IPS-15b (cell line): ENCODE measurements at regions not wholly inside any gene's neighbourhood (a gene's known extent, or its start where the extent isn't known, plus 50 kb on each side); places are given as distances from the start of the nearest gene placed in this dataset.

Experiments
- H3K27me3 ChIP-seq: one replicate; pipeline ENCODE4 v1.6.1; 2013; ENCODE audit warnings: low read length; ENCODE audit not compliant: control insufficient read depth, insufficient read depth
- H3K36me3 ChIP-seq: one replicate; pipeline ENCODE4 v1.6.1; 2013; ENCODE audit warnings: low read length; ENCODE audit not compliant: control insufficient read depth, insufficient read depth
- H3K4me1 ChIP-seq: one replicate; pipeline ENCODE4 v1.6.1; 2013; ENCODE audit warnings: mild to moderate bottlenecking, low read length; ENCODE audit not compliant: control insufficient read depth, insufficient read depth
- H3K4me3 ChIP-seq: one replicate; pipeline ENCODE4 v1.5.1; 2013; ENCODE audit warnings: low read depth, low read length
- H3K9ac ChIP-seq: one replicate; pipeline ENCODE4 v1.6.1; 2013; ENCODE audit warnings: low read depth, mild to moderate bottlenecking, low read length
- H3K9me3 ChIP-seq: one replicate; pipeline ENCODE4 v1.6.1; 2013; ENCODE audit warnings: mild to moderate bottlenecking, low read length; ENCODE audit not compliant: control insufficient read depth, insufficient read depth

DNA sequence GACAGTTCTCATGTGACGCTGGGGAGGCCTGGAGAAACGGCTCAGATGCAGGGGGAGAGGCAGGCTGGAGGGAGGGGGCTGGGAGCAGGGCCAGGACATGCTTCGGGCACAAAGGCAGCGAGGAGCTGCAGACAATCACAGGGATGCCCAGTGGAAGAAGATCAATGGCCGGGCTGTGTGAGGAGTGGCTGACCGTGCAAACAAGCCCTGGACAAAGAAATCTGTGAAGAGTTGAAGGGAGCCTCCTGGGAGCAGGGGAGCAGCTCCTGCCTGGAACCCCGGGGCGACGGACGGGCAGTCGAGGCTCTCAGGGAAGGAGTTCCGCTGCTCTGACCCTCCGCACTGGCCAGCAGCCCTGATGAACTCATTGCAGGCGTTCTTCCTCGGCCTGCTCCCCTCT lies 126.7 kb upstream of the B3GAT1 start:
- H3K36me3 ChIP-seq = no peaks in the 10 kb centered on the region
- H3K4me1 ChIP-seq = no peaks in the 10 kb centered on the region
- H3K4me3 ChIP-seq = no peak overlapping the region
- H3K9me3 ChIP-seq = no peaks in the 10 kb centered on the region
- no peaks in the 10 kb centered on the region for H3K27me3 ChIP-seq
- H3K9ac ChIP-seq = no peak overlapping the region

DNA sequence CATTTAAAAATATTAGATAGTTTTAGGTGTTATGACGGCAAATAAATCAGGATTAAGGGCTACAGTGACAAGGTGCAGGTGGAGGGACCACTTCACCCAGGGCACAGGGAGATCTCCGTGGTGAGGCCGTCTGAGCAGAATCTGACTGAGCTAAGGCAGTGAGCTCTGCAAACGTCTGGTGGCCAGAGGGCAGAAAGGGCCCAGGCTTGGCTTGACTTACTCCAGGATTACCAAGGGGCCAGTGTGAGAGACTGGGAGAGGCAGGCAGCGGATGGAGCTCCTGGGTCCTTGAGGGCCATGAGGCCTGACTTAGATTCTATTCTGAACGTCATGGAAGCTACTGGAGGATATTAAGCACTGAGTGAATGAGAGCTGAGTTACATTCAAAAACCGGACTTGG lies 125.9 kb upstream of the B3GAT1 start:
- no peak overlapping the region for H3K4me3 ChIP-seq
- H3K9ac ChIP-seq = no peak overlapping the region
- no peaks in the 10 kb centered on the region for H3K27me3 ChIP-seq
- no peaks in the 10 kb centered on the region for H3K4me1 ChIP-seq
- H3K36me3 ChIP-seq = no peaks in the 10 kb centered on the region
- H3K9me3 ChIP-seq = no peaks in the 10 kb centered on the region

DNA sequence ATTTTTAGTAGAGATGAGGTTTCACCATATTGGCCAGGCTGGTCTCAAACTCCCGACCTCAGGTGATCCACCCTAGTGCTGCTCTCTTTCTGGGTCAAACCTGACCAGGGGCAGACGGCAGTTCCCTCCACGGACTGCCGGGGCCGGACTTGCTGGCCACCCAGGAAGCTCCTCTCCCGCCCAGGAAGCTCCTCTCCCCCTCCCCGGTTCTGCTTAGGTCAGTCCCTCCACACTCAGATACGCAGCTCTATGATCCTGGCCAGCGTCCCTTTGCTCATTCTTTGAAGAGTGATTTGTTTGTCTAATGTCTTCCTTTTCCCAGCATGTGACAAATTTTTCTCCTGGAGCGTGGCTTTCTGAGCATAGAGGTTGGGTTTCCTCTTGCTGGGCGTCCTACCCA lies 125.3 kb upstream of the B3GAT1 start:
- no peak overlapping the region for H3K9ac ChIP-seq
- no peaks in the 10 kb centered on the region for H3K36me3 ChIP-seq
- H3K4me1 ChIP-seq = no peaks in the 10 kb centered on the region
- H3K9me3 ChIP-seq = no peaks in the 10 kb centered on the region
- no peaks in the 10 kb centered on the region for H3K27me3 ChIP-seq
- no peak overlapping the region for H3K4me3 ChIP-seq

DNA sequence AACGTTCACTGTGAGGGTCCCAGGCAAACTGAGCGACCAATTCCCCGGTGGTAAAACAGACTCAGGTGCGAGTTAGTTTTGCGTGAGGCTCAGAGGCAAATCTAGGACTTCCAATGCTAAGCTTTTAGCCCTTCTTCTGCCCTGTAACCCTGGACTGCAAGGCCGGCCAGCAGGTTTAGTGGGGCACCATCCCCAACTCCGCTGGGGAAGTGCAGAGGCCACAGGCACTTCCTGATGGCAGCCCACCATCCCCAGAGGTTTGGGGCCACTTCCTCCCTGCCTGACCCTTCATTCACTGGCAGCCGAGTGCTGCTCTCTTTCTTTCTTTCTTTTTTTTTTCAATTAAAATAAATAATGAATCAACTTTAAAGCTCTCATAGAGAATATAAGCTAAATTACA lies 124.6 kb upstream of the B3GAT1 start:
- H3K27me3 ChIP-seq = no peaks in the 10 kb centered on the region

DNA sequence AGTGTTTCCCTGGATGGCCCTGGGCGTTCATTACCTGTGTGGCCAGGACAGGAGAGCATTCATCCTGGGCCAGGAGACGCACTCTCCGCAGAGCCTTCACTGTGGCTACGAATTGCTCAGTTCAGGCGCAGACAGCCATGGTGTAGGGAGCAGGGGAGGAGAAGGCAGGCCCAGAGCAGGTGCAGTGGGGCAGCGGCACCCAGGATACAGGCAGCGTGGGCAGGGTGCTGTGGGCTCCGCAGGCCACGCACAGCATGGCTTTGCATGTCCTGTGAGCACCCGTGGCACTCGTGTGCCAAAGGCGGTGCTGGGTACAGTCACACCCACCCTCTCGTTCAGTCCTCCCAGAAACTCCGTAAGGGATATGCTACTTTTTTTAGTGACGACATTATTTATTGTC lies 124.2 kb upstream of the B3GAT1 start:
- Histone ChIP-seq H3K4me3 (no peak overlapping the region), H3K9ac (no peak overlapping the region), H3K36me3 (no peaks in the 10 kb centered on the region), H3K27me3 (no peaks in the 10 kb centered on the region), H3K9me3 (no peaks in the 10 kb centered on the region), H3K4me1 (no peaks in the 10 kb centered on the region)

More for the DNA sequence above, 124.6 kb upstream of the B3GAT1 start:
- Histone ChIP-seq H3K4me1 (no peaks in the 10 kb centered on the region), H3K4me3 (no peak overlapping the region), H3K36me3 (no peaks in the 10 kb centered on the region), H3K9ac (no peak overlapping the region), H3K9me3 (no peaks in the 10 kb centered on the region)

DNA sequence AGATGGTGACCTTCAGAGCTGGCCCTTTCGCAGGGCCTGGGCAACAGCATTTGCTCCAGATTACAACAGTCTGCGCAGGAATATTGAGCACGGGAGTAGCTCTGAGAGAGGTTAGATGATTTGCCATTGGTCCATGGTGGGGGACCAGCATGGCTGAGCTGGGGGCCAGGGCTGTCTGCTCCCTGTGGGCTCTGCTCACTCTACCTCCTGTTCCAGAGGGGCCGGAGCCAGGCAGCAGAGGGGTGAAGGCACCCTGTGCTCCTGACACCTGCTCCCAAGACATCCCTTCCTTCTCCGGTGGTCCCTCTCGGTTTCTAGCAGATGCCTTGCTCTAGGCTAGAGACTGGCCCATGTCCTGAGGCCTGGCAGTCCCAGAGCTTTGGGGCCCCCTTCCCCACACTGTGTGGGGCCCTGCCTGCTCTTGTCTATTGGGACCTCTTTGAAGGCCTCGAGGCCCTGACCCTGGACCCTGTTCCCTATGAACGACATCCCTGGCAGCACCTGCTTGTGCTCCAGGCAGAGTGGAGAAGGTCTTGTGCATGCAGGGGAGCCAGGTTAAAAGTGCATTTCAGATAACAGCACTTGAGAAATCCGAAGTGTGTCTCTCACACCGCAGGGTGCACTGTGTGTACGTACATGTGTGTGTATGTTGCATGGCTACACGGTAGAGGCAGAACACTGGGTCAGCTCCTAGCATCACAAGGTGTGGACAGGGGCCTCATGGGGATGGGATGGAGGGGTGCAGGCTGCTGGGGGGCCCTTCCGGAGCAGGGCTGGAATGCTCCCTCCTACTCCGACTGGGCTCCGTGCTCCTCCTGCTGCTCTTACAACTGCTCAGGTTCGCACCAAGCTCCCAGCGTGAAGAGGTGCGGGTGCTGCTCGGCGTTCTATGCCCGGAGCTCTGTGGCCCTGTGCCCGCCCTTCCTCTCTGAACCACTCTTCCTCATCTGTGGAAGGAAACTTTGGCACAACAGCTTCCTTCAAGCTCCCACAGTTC lies 123.3 kb upstream of the B3GAT1 start:
- no peak overlapping the region for H3K4me3 ChIP-seq
- H3K27me3 ChIP-seq = no peaks in the 10 kb centered on the region
- no peak overlapping the region for H3K9ac ChIP-seq
- peaks cover 3% of the 10 kb centered on the region for H3K4me1 ChIP-seq
- H3K36me3 ChIP-seq = no peaks in the 10 kb centered on the region
- no peaks in the 10 kb centered on the region for H3K9me3 ChIP-seq

DNA sequence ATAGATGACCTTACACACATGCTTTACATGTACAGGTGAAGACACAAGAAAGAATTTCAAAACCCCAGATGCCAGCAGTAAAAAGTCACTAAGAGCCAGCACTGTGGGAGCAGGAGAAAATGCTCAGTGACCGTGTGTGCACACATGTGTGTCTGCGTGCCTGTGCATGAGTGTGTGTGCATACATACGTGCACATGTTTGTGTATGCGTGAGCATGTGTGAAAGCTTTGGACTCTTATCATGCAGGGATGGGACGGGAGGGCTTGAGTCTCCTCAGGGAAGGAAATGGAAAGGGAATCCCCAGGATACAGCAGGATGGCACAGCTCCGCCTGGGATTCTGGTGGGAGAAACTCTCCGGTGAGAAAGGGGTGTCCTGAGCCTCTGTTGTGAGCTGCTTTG lies 121.5 kb upstream of the B3GAT1 start:
- peaks cover 3% of the 10 kb centered on the region for H3K4me1 ChIP-seq
- H3K9ac ChIP-seq = no peak overlapping the region
- no peak overlapping the region for H3K4me3 ChIP-seq
- H3K27me3 ChIP-seq = no peaks in the 10 kb centered on the region
- no peaks in the 10 kb centered on the region for H3K36me3 ChIP-seq
- H3K9me3 ChIP-seq = no peaks in the 10 kb centered on the region

DNA sequence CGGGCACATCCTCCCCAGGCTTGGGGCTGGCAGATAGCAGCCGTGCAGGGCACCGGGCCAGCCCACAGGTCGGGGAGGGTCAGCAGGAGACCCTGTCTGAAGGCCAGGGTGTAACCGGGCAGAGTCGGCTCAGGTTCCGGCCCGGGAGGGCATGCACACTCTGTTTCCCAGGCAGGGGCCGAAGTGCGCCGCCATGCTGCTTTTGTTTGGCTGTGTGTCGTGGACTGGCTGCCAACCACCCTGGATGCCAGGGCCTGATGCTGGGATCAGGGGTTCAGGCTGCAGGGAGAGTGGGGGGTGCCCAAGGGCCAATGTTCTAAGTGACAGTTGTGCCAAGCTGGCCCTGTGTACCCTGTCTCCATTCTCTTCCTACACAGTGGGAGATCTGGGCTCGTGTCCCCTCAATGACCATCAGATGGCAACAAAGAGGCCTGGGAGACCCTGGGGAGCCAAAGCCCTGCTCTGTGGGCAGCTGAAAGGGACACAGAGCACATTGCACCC lies 120.9 kb upstream of the B3GAT1 start:
- Histone ChIP-seq H3K27me3 (no peaks in the 10 kb centered on the region), H3K4me3 (no peak overlapping the region), H3K4me1 (peaks cover 3% of the 10 kb centered on the region), H3K36me3 (no peaks in the 10 kb centered on the region), H3K9me3 (no peaks in the 10 kb centered on the region), H3K9ac (no peak overlapping the region)

DNA sequence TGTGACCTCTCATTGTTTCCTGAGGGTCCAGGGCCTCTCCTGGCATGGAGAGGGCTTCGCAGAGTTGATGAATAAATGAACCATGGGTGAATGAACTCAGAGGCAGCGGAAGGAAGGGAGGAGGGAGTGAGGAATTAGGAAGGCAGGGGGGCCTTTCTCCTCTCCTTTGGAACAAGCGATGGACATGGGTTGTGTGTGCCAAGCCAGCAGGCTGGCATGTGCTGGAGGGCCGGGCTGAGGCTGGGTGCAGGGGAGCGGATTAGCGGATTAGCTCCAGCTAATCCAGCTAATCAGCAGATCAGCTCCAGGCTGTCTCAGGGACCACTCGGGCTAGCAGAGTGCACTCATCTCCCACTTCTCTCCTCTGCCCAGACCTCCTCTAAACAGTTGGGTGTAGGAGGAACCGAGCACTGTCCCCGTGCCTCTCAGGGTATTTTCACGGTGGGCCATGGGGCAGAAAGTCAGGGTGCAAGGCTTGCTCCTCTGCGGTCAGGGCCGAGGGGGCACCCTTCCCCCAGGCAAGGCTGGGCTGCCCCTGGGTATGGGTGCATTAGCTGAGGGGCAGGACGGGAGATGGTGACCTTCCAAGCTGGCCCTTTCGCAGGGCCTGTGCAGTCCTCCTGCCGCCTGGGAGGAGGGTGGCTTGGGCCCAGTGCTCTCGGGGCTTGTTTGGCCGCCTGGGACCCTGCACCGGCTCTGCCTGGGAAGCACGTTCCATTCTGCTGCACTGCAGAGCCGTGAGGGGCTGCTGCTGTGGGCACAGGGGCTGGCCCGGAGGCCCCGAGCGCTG lies 120.3 kb upstream of the B3GAT1 start:
- Histone ChIP-seq H3K27me3 (no peaks in the 10 kb centered on the region), H3K4me3 (no peak overlapping the region), H3K9ac (no peak overlapping the region), H3K36me3 (no peaks in the 10 kb centered on the region), H3K4me1 (peaks cover 3% of the 10 kb centered on the region), H3K9me3 (no peaks in the 10 kb centered on the region)

DNA sequence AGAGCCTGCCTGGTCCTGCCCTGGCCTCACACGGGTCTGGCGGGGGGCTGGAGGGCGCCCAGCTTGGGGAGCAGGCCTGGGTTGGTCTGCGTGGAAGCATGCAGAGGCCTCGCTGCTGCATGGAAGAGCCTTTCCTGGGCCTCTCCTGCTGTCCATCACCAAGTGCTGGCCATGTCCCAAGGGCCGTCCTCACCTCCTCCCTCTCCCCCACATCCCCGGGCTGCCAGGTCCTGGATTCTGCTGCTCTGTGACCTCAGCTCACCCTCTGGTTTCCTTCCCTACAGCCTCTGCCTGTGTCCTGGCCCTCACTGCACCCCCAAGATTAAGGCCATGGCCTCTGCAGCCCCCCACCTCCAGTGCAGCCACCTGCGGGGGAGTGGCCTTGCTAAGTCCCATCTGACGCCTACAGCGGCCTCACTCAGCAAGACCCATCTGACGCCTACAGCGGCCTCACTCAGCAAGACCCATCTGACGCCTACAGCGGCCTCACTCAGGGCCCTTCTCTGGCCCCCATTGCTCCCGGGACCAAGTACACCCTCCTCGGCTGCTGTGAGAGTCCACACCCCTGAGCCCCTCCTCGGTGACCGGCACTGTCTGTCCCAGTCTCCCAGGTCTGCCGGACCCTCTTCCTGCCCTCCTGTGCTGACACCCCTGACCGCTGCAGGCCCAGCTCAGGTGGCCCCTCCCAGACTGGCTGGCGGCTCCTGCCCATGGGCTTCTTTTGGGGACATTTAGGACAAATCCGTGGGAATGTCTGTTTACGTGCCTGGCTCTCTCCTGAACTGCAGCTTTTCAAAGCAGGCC lies 119.5 kb upstream of the B3GAT1 start:
- Histone ChIP-seq H3K36me3 (no peaks in the 10 kb centered on the region), H3K9ac (no peak overlapping the region), H3K27me3 (no peaks in the 10 kb centered on the region), H3K4me3 (no peak overlapping the region), H3K4me1 (peaks cover 3% of the 10 kb centered on the region), H3K9me3 (no peaks in the 10 kb centered on the region)

DNA sequence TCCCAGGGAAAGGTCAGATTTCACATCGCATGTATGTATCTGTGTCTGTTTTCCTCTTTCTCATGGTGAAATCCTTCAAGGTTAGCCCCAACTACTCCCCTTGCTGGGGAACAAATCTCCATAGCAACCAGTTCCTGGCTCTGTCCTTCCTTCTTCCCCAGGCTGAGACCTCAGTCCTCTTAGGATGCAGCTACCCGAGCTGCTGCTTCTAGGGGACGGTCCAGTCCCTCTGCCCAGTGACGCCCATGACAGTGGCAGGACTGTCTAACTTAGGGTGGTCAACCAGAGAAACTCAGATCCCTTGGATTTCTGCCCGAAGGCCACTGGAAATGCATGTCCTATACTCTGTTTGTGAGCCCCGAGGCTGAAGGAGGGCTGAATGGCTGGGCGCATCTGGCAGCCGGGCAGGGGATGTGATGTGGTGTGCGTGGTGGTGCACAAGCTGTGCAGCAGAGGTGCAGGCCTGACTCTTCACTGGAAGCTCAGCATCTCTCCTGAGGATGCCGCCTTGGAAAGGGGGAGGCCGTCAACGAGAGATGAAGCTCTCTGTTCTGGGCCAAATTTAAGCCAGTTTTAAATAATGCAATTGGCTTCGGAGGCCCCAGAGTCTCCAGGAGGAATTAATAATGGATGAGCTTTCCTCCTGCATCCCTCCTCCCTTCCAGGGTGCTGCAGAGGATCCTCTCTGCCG lies 118.7 kb upstream of the B3GAT1 start:
- Histone ChIP-seq H3K4me1 (peaks cover 3% of the 10 kb centered on the region), H3K27me3 (no peaks in the 10 kb centered on the region), H3K4me3 (no peak overlapping the region), H3K36me3 (no peaks in the 10 kb centered on the region), H3K9me3 (no peaks in the 10 kb centered on the region), H3K9ac (no peak overlapping the region)
